H1 (cell line): ENCODE measurements at regions not wholly inside any gene's neighbourhood (a gene's known extent, or its start where the extent isn't known, plus 50 kb on each side); places are given as distances from the start of the nearest gene placed in this dataset.

Source experiments
- CTCF ChIA-PET: fragments of 300-600 bp; sonication (Branson Sonifier 250); formaldehyde crosslinking; loops from one replicate; lab custom pipeline; 2021; ENCODE audit not compliant: partially characterized antibody; lab: Charles Lee
- POLR2A ChIA-PET: fragments of 300-600 bp; sonication (Branson Sonifier 250); formaldehyde crosslinking; loops from one replicate; lab custom pipeline; 2021; ENCODE audit warnings: inconsistent platforms; ENCODE audit not compliant: partially characterized antibody; lab: Charles Lee
- DNase-seq, 2 experiments: peaks; one replicate each; pipeline versions ENCODE4 v3.0.0 to v3.0.0-alpha.2; 2010 to 2022; ENCODE audit warnings: low spot score in 2 of 2, low read depth in 1 of 2, mixed read lengths in 1 of 2
- FAIRE-seq: peaks from 2 replicates; lab custom pipeline; 2011; peaks lifted over from hg19 to GRCh38; lab: Jason Lieb, UNC
- H2AFZ ChIP-seq: 2 replicates; pipeline ENCODE4 v1.8.1; 2012; ENCODE audit warnings: low read length, inconsistent platforms
- H2AK5ac ChIP-seq: 2 replicates; pipeline ENCODE4 v1.6.1; 2013; ENCODE audit warnings: low read depth, low read length
- H2BK120ac ChIP-seq: replicated peaks from 2 replicates; pipeline ENCODE3; 2013; ENCODE audit warnings: low read depth, low read length, inconsistent platforms
- H2BK12ac ChIP-seq: 2 replicates; pipeline ENCODE4 v1.6.1; 2013; ENCODE audit warnings: low read depth, low read length
- H2BK15ac ChIP-seq: 2 replicates; pipeline ENCODE4 v1.6.1; 2013; ENCODE audit warnings: low read length
- H2BK20ac ChIP-seq: 2 replicates; pipeline ENCODE4 v1.6.1; 2013; ENCODE audit warnings: low read length
- H2BK5ac ChIP-seq: 2 replicates; pipeline ENCODE4 v1.6.1; 2013; ENCODE audit warnings: low read depth, low read length
- H3K14ac ChIP-seq: 2 replicates; pipeline ENCODE4 v1.6.1; 2013; ENCODE audit warnings: inconsistent platforms; ENCODE audit not compliant: insufficient read length
- H3K18ac ChIP-seq: 2 replicates; pipeline ENCODE4 v1.6.1; 2013; ENCODE audit warnings: low read length; ENCODE audit errors: extremely low read depth
- H3K23ac ChIP-seq: 2 replicates; pipeline ENCODE4 v1.6.1; 2013; ENCODE audit warnings: inconsistent platforms; ENCODE audit not compliant: insufficient read length
- H3K23me2 ChIP-seq: 2 replicates; pipeline ENCODE4 v1.6.1; 2013; ENCODE audit warnings: low read depth, low read length
- H3K27ac ChIP-seq: 2 replicates; pipeline ENCODE4 v1.6.1; 2011; ENCODE audit warnings: low read depth, low read length, inconsistent platforms
- H3K27me3 ChIP-seq, 4 experiments: replicated peaks in 1 of 4; 1 replicate in 1 of 4; 2 replicates in 3 of 4; pipeline versions ENCODE4 v1.6.1 to v1.8.1; 2011 to 2013; ENCODE audit warnings: low read length in 3 of 4, mild to moderate bottlenecking in 3 of 4, inconsistent platforms in 2 of 4, mixed read lengths in 2 of 4, moderate library complexity in 1 of 4; ENCODE audit not compliant: control insufficient read depth in 3 of 4, insufficient read depth in 3 of 4; ENCODE audit errors: extremely low read depth in 1 of 4
- H3K36me3 ChIP-seq, 4 experiments: 2 replicates each; pipeline versions ENCODE4 v1.6.1 to v1.8.1; 2011 to 2013; ENCODE audit warnings: mild to moderate bottlenecking in 4 of 4, low read length in 3 of 4, moderate library complexity in 2 of 4, control low read depth in 1 of 4, inconsistent platforms in 1 of 4; ENCODE audit not compliant: insufficient read depth in 4 of 4, control insufficient read depth in 2 of 4
- H3K4ac ChIP-seq: replicated peaks from 2 replicates; pipeline ENCODE3; 2013; ENCODE audit warnings: low read length, low read depth, mixed read lengths, inconsistent platforms; ENCODE audit not compliant: insufficient read length
- H3K4me1 ChIP-seq, 4 experiments: replicated peaks in 1 of 4; 1 replicate in 1 of 4; 2 replicates in 3 of 4; pipeline versions ENCODE4 v1.6.1 to v1.8.1; 2011 to 2013; ENCODE audit warnings: low read length in 3 of 4, inconsistent platforms in 2 of 4, mixed read lengths in 1 of 4; ENCODE audit not compliant: insufficient read depth in 4 of 4, control insufficient read depth in 3 of 4
- H3K4me2 ChIP-seq, 2 experiments: 2 replicates each; pipeline versions ENCODE4 v1.6.1 to v1.8.1; 2011 to 2013; ENCODE audit warnings: low read depth in 2 of 2, low read length in 2 of 2, control low read depth in 1 of 2, inconsistent platforms in 1 of 2, mild to moderate bottlenecking in 1 of 2; ENCODE audit not compliant: insufficient read depth in 1 of 2
- H3K4me3 ChIP-seq, 4 experiments: fragments of 200-600, 300-600 bp in 1 of 4; sonication (generic), shearing (Covaris generic), sonication (Bioruptor Twin) in 1 of 4; 2 replicates each; pipeline versions ENCODE4 v1.5.1 to v1.8.1; 2011 to 2016; ENCODE audit warnings: low read length in 4 of 4, low read depth in 3 of 4, control low read depth in 2 of 4, inconsistent platforms in 2 of 4, mild to moderate bottlenecking in 2 of 4, mixed read lengths in 1 of 4, moderate library complexity in 1 of 4; ENCODE audit not compliant: insufficient read depth in 2 of 4; ENCODE audit errors: extremely low read depth in 1 of 4
- H3K56ac ChIP-seq: replicated peaks from 2 replicates; pipeline ENCODE3; 2013; ENCODE audit warnings: low read depth, mild to moderate bottlenecking, mixed read lengths, low read length, inconsistent platforms; ENCODE audit not compliant: insufficient read length
- H3K79me1 ChIP-seq: 2 replicates; pipeline ENCODE4 v1.6.1; 2013; ENCODE audit warnings: low read depth, low read length, control low read depth
- H3K79me2 ChIP-seq, 2 experiments: 2 replicates each; pipeline versions ENCODE4 v1.6.1 to v1.8.1; 2012 to 2013; ENCODE audit warnings: low read length in 2 of 2, mild to moderate bottlenecking in 2 of 2, inconsistent platforms in 1 of 2; ENCODE audit not compliant: insufficient read depth in 2 of 2, control insufficient read depth in 1 of 2
- H3K9ac ChIP-seq, 4 experiments: replicated peaks in 1 of 4; 1 replicate in 1 of 4; 2 replicates in 3 of 4; pipeline versions ENCODE4 v1.6.1 to v1.8.1; 2011 to 2013; ENCODE audit warnings: low read depth in 3 of 4, low read length in 3 of 4, control low read depth in 2 of 4, mild to moderate bottlenecking in 2 of 4, moderate library complexity in 2 of 4, inconsistent platforms in 1 of 4; ENCODE audit errors: extremely low read depth in 1 of 4
- H3K9me3 ChIP-seq, 2 experiments: 2 replicates each; pipeline versions ENCODE4 v1.6.1 to v1.8.1; 2012 to 2013; ENCODE audit warnings: mild to moderate bottlenecking in 2 of 2, moderate library complexity in 2 of 2, control low read depth in 1 of 2, inconsistent platforms in 1 of 2, low read depth in 1 of 2, low read length in 1 of 2, mixed read lengths in 1 of 2; ENCODE audit not compliant: insufficient read depth in 2 of 2
- H4K20me1 ChIP-seq, 2 experiments: replicated peaks in 1 of 2; 2 replicates each; pipeline versions ENCODE3 to v1.8.1; 2011 to 2013; ENCODE audit warnings: inconsistent platforms in 2 of 2, low read length in 2 of 2, mild to moderate bottlenecking in 1 of 2; ENCODE audit not compliant: insufficient read depth in 2 of 2, control insufficient read depth in 1 of 2
- H4K5ac ChIP-seq: 2 replicates; pipeline ENCODE4 v1.6.1; 2013; ENCODE audit warnings: low read length, low read depth, mixed read lengths, inconsistent platforms; ENCODE audit not compliant: insufficient read length
- H4K8ac ChIP-seq: 2 replicates; pipeline ENCODE4 v1.8.0; 2013; ENCODE audit warnings: mild to moderate bottlenecking, moderate library complexity, low read length, inconsistent platforms; ENCODE audit not compliant: insufficient read depth; ENCODE audit errors: extremely low read depth
- H4K91ac ChIP-seq: replicated peaks from 2 replicates; pipeline ENCODE3; 2013; ENCODE audit warnings: low read length, mixed read lengths, inconsistent platforms; ENCODE audit not compliant: insufficient read length
- CREB1 ChIP-seq: IDR thresholded peaks from 2 replicates; pipeline ENCODE4 v1.6.1; 2012; ENCODE audit warnings: inconsistent platforms
- CTBP2 ChIP-seq: IDR thresholded peaks from 2 replicates; pipeline ENCODE4 v1.7.0; 2011; ENCODE audit warnings: borderline replicate concordance, mild to moderate bottlenecking, moderate library complexity, mixed read lengths, low read length; ENCODE audit not compliant: insufficient read depth, insufficient read length
- EGR1 ChIP-seq: IDR thresholded peaks from 2 replicates; pipeline ENCODE4 v1.6.1; 2011; ENCODE audit warnings: low read depth, low read length, borderline replicate concordance
- JUN ChIP-seq: IDR thresholded peaks from 2 replicates; pipeline ENCODE4 v1.6.1; 2011; ENCODE audit warnings: low read depth, mild to moderate bottlenecking, improper control_type of control experiment, low read length
- NANOG ChIP-seq: IDR thresholded peaks from 2 replicates; pipeline ENCODE4 v1.6.1; 2011; ENCODE audit warnings: low read length, low read depth, mild to moderate bottlenecking, inconsistent platforms; ENCODE audit not compliant: insufficient read depth, poor library complexity, severe bottlenecking
- POLR2AphosphoS5 ChIP-seq: IDR thresholded peaks from 2 replicates; pipeline ENCODE4 v1.6.1; 2011; ENCODE audit warnings: low read depth, low read length
- POU5F1 ChIP-seq: IDR thresholded peaks from 2 replicates; pipeline ENCODE4 v1.6.1; 2011; ENCODE audit warnings: low read depth, mild to moderate bottlenecking, low read length, moderate library complexity
- RAD21 ChIP-seq, 2 experiments: IDR thresholded peaks in 1 of 2; conservative IDR thresholded peaks in 1 of 2; 2 replicates each; pipeline ENCODE4 v1.6.1; 2011; ENCODE audit warnings: low read depth in 2 of 2, low read length in 2 of 2, improper control_type of control experiment in 1 of 2, inconsistent platforms in 1 of 2, mild to moderate bottlenecking in 1 of 2, moderate library complexity in 1 of 2
- RFX5 ChIP-seq: IDR thresholded peaks from 2 replicates; pipeline ENCODE4 v1.6.1; 2011; ENCODE audit warnings: low read depth, low read length, improper control_type of control experiment, borderline replicate concordance
- SRF ChIP-seq: IDR thresholded peaks from 2 replicates; pipeline ENCODE4 v1.6.1; 2011; ENCODE audit warnings: mild to moderate bottlenecking, low read depth, low read length, moderate library complexity
- SUZ12 ChIP-seq: fragments of 200-600 bp; sonication (generic); IDR thresholded peaks from 2 replicates; pipeline ENCODE4 v1.6.1; 2012; ENCODE audit warnings: mild to moderate bottlenecking, inconsistent platforms, low read length, moderate library complexity, mixed read lengths
- TAF7 ChIP-seq: optimal IDR thresholded peaks from 2 replicates; pipeline ENCODE3; 2011; ENCODE audit warnings: low read depth, mild to moderate bottlenecking, inconsistent platforms, low read length, moderate library complexity, borderline replicate concordance
- WGBS, 2 experiments: shearing (Covaris generic) in 1 of 2; methylation state at CpG; one replicate each; pipeline versions ENCODE4 v1.1.6 to v1.1.7; 2013 to 2015; ENCODE audit warnings: low lambda C conversion rate in 2 of 2, mixed read lengths in 2 of 2, inconsistent platforms in 1 of 2, low coverage in 1 of 2, missing lambda C conversion rate in 1 of 2; ENCODE audit not compliant: insufficient replicate concordance in 2 of 2, insufficient coverage in 1 of 2, insufficient read length in 1 of 2; ENCODE audit errors: extremely low coverage in 1 of 2, missing lambda C conversion rate in 1 of 2; 5-methylcytosine and 5-hydroxymethylcytosine counted together
- TF ChIP-seq, protein P1 (sequence below): IDR thresholded peaks from 2 replicates; pipeline ENCODE4 v1.6.1; 2012; ENCODE audit warnings: inconsistent platforms

DNA sequence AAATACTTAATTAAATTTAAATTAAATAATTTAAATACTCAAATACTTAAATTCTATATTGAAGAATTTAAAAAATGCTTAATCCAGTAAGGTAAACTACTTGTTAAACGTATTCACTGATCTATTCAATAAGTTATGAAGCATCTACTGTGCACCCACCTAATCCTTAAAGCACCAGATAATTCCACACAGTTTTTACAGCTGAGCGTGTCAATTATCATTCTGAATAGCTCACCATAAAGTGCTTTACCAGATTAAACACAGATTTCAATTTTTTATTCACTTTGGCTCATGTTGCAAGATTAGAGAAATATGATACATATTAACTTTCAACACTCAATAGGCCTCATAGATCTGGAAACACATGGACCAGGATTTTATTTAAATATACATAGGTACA, 79.2 kb upstream of the DDIT4L start:
- Histone ChIP-seq H2AK5ac (no peak overlapping the region), H3K56ac (no peak overlapping the region), H2AFZ (no peak overlapping the region), H3K23me2 (no peaks in the 10 kb centered on the region), H3K36me3 (no peaks in the 10 kb centered on the region), H3K18ac (no peak overlapping the region), H3K4me3 (no peak overlapping the region), H4K8ac (no peak overlapping the region), H3K27me3 (no peaks in the 10 kb centered on the region), H3K27ac (no peak overlapping the region), H4K5ac (no peak overlapping the region), H3K23ac (no peak overlapping the region), H3K4me1 (no peaks in the 10 kb centered on the region), H3K4ac (no peak overlapping the region), H3K79me1 (no peaks in the 10 kb centered on the region), H3K9ac (no peak overlapping the region), H2BK15ac (no peak overlapping the region), H3K9me3 (peaks cover 4 to 12% of the 10 kb centered on the region in 2 experiments; a peak in 1 of 4 replicates), H2BK5ac (no peak overlapping the region), H3K4me2 (no peak overlapping the region), H3K14ac (no peak overlapping the region), H2BK12ac (no peak overlapping the region), H2BK120ac (no peak overlapping the region), H2BK20ac (no peak overlapping the region), H4K20me1 (no peaks in the 10 kb centered on the region), H4K91ac (no peak overlapping the region), H3K79me2 (no peaks in the 10 kb centered on the region)
- FAIRE-seq, result no peak
- CTCF ChIA-PET, result interaction anchor here (0.6 kb wide), 1 partner anchor 117 kb away, joined by 3 read pairs; no protein-coding TSS in a partner anchor
- POLR2A ChIA-PET, result no interaction called here
- WGBS, 2 experiments, result 88% methylated on average over 2 of the region's 2 CpGs; no CpG with 5 or more reads in 1 of the 2 experiments
- DNase-seq, result no peak
- no peak for TF ChIP-seq SUZ12
- no peak for TF ChIP-seq POLR2AphosphoS5
- TF ChIP-seq POU5F1, result no peak
- TF ChIP-seq, protein P1, sequence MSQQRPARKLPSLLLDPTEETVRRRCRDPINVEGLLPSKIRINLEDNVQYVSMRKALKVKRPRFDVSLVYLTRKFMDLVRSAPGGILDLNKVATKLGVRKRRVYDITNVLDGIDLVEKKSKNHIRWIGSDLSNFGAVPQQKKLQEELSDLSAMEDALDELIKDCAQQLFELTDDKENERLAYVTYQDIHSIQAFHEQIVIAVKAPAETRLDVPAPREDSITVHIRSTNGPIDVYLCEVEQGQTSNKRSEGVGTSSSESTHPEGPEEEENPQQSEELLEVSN, result no peak
- TF ChIP-seq EGR1, result no peak
- TF ChIP-seq JUN, result no peak
- no peak for TF ChIP-seq SRF
- TF ChIP-seq TAF7, result no peak
- TF ChIP-seq NANOG, result no peak
- TF ChIP-seq RFX5, result no peak
- TF ChIP-seq CTBP2, result no peak
- no peak for TF ChIP-seq CREB1
- TF ChIP-seq RAD21 (IDR thresholded peaks at IDR 0.05 in 1 of 2, conservative IDR thresholded peaks at IDR 0.05 in 1 of 2; ENCODE audit: low read depth in 2 of 2, low read length in 2 of 2), result no peak
